H1 (cell line): ENCODE measurements at regions not wholly inside any gene's neighbourhood (a gene's known extent, or its start where the extent isn't known, plus 50 kb on each side); places are given as distances from the start of the nearest gene placed in this dataset.

Source experiments
- BACH1 ChIP-seq: IDR thresholded peaks from 2 replicates; pipeline ENCODE4 v1.6.1; 2012; ENCODE audit warnings: low read length, improper control_type of control experiment
- CTCF ChIP-seq, 3 experiments: IDR thresholded peaks; 1 replicate in 2 of 3; 2 replicates in 1 of 3; pipeline versions ENCODE4 v1.5.1 to v1.6.1; 2011; ENCODE audit warnings: low read length in 3 of 3, mild to moderate bottlenecking in 3 of 3, inconsistent platforms in 2 of 3, low read depth in 1 of 3, moderate library complexity in 1 of 3; ENCODE audit not compliant: insufficient read depth in 1 of 3; ENCODE audit errors: control extremely low read depth in 1 of 3
- JUND ChIP-seq: IDR thresholded peaks from 2 replicates; pipeline ENCODE4 v1.6.1; 2011; ENCODE audit warnings: mild to moderate bottlenecking, improper control_type of control experiment, low read length
- PHF8 ChIP-seq: fragments of 200-600 bp; sonication (generic); conservative IDR thresholded peaks from 2 replicates; pipeline ENCODE4 v1.7.1; 2012; ENCODE audit warnings: low read depth, mild to moderate bottlenecking, inconsistent platforms, low read length, moderate library complexity
- POLR2AphosphoS5 ChIP-seq: IDR thresholded peaks from 2 replicates; pipeline ENCODE4 v1.6.1; 2011; ENCODE audit warnings: low read depth, low read length
- POU5F1 ChIP-seq: IDR thresholded peaks from 2 replicates; pipeline ENCODE4 v1.6.1; 2011; ENCODE audit warnings: low read depth, mild to moderate bottlenecking, low read length, moderate library complexity
- RNF2 ChIP-seq: fragments of 200-900, 300-1000 bp; sonication (generic); IDR thresholded peaks from 2 replicates; pipeline ENCODE4 v1.7.1; 2016; ENCODE audit warnings: borderline replicate concordance, low read depth, mild to moderate bottlenecking, antibody characterized with exemption, low read length; ENCODE audit not compliant: poor library complexity, severe bottlenecking; ENCODE audit errors: missing control alignments
- SIN3A ChIP-seq, 2 experiments: IDR thresholded peaks in 1 of 2; conservative IDR thresholded peaks in 1 of 2; 2 replicates each; pipeline ENCODE4 v1.6.1; 2011 to 2012; ENCODE audit warnings: low read length in 2 of 2, improper control_type of control experiment in 1 of 2, low read depth in 1 of 2, mild to moderate bottlenecking in 1 of 2
- TAF1 ChIP-seq: IDR thresholded peaks from 2 replicates; pipeline ENCODE4 v1.6.1; 2011; ENCODE audit warnings: mild to moderate bottlenecking, low read depth, low read length

DNA sequence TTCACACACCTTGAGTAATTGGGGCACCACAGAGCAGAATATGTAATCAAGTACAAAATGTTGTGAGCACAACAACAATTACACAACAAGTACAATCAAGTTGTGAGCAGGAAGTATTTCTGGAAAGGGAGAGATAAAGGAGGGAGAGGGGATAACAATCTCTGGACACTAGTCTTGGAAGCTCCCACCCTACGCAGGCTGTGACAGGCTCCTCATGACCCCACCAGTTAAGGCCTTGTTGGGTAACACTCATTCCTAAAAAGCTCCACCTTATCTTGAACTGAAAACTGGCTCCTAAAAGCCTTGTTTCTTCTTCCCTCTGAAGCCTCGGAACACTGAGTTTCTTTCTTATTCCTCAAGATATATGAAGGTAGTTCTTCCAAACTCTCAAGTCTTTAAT lies 806.0 kb downstream of the UQCRFS1 start:
- no peak for TF ChIP-seq CTCF (IDR thresholded peaks at IDR 0.05; ENCODE audit: control extremely low read depth in 1 of 3, insufficient read depth in 1 of 3, low read depth in 1 of 3, low read length in 3 of 3)
- no peak for TF ChIP-seq PHF8
- TF ChIP-seq POLR2AphosphoS5 = no peak
- no peak for TF ChIP-seq SIN3A (conservative IDR thresholded peaks at IDR 0.05 in 1 of 2, IDR thresholded peaks at IDR 0.05 in 1 of 2; ENCODE audit: low read depth in 1 of 2, low read length in 2 of 2)
- no peak for TF ChIP-seq JUND
- TF ChIP-seq POU5F1 = no peak
- no peak for TF ChIP-seq TAF1
- no peak for TF ChIP-seq RNF2
- TF ChIP-seq BACH1 = no peak
